ENCODE measurements at regions not wholly inside any gene's neighbourhood (a gene's known extent, or its start where the extent isn't known, plus 50 kb on each side); places are given as distances from the start of the nearest gene placed in this dataset.

- Histone ChIP-seq H3K9me3 (replicated peaks; ENCODE audit: insufficient read depth, low read length) (no peaks in the 10 kb centered on the region), H3K4me3 (ENCODE audit: low read length) (no peak overlapping the region), H4K20me1 (ENCODE audit: insufficient read depth, low read length) (no peaks in the 10 kb centered on the region), H3K36me3 (replicated peaks; ENCODE audit: insufficient read depth, low read length) (no peaks in the 10 kb centered on the region), H3K4me2 (ENCODE audit: low read depth, low read length) (no peak overlapping the region), H3K9me2 (replicated peaks; ENCODE audit: insufficient read depth, low read length) (no peaks in the 10 kb centered on the region), H3K27me3 (replicated peaks; ENCODE audit: insufficient read depth, low read length) (no peaks in the 10 kb centered on the region), H3K9ac (ENCODE audit: low read length) (no peak overlapping the region), H3K27ac (ENCODE audit: low read length) (no peak overlapping the region), H3F3A (ENCODE audit: insufficient read depth, low read length) (no peaks in the 10 kb centered on the region), H2AFZ (ENCODE audit: low read length) (no peak overlapping the region), H3K4me1 (ENCODE audit: low read length) (no peaks in the 10 kb centered on the region), H3K79me2 (ENCODE audit: low read length) (no peaks in the 10 kb centered on the region)
- DNase-seq, result no peak
- no peak for TF ChIP-seq EZH2 (optimal IDR thresholded peaks at IDR 0.05; ENCODE audit: low read depth, low read length)
- no peak for TF ChIP-seq EZH2phosphoT487 (IDR thresholded peaks at IDR 0.05; ENCODE audit: low read length)
- TF ChIP-seq CTCF (IDR thresholded peaks at IDR 0.05; ENCODE audit: low read length), result no peak
Observed at GRCh38 chr3:151935446-151935845, 62.0 kb downstream of the SUCNR1 start.

- H3K27ac ChIP-seq (ENCODE audit: low read length), result no peak overlapping the region
- H3K4me3 ChIP-seq (ENCODE audit: low read length), result no peak overlapping the region
- DNase-seq, result no peak
- no peak overlapping the region for H2AFZ ChIP-seq (ENCODE audit: low read length)
- H3F3A ChIP-seq (ENCODE audit: insufficient read depth, low read length), result no peaks in the 10 kb centered on the region
- no peaks in the 10 kb centered on the region for H3K4me1 ChIP-seq (ENCODE audit: low read length)
- no peak overlapping the region for H3K4me2 ChIP-seq (ENCODE audit: low read depth, low read length)
- H3K9me2 ChIP-seq (replicated peaks; ENCODE audit: insufficient read depth, low read length), result no peaks in the 10 kb centered on the region
- no peaks in the 10 kb centered on the region for H4K20me1 ChIP-seq (ENCODE audit: insufficient read depth, low read length)
- H3K36me3 ChIP-seq (replicated peaks; ENCODE audit: insufficient read depth, low read length), result no peaks in the 10 kb centered on the region
- H3K9ac ChIP-seq (ENCODE audit: low read length), result no peak overlapping the region
- no peaks in the 10 kb centered on the region for H3K79me2 ChIP-seq (ENCODE audit: low read length)
- TF ChIP-seq EZH2 (optimal IDR thresholded peaks at IDR 0.05; ENCODE audit: low read depth, low read length) (no peak), CTCF (IDR thresholded peaks at IDR 0.05; ENCODE audit: low read length) (no peak), EZH2phosphoT487 (IDR thresholded peaks at IDR 0.05; ENCODE audit: low read length) (no peak)
- H3K27me3 ChIP-seq (replicated peaks; ENCODE audit: insufficient read depth, low read length), result no peaks in the 10 kb centered on the region
- H3K9me3 ChIP-seq (replicated peaks; ENCODE audit: insufficient read depth, low read length), result no peaks in the 10 kb centered on the region
Observed at GRCh38 chr3:151940481-151940880, 67.0 kb downstream of the SUCNR1 start.

GRCh38 chr3:151943539-151943938, 70.1 kb downstream of the SUCNR1 start:
- Histone ChIP-seq H3K4me2 (ENCODE audit: low read depth, low read length) (no peak overlapping the region), H4K20me1 (ENCODE audit: insufficient read depth, low read length) (no peaks in the 10 kb centered on the region), H2AFZ (ENCODE audit: low read length) (no peak overlapping the region), H3K9me3 (replicated peaks; ENCODE audit: insufficient read depth, low read length) (no peaks in the 10 kb centered on the region), H3K27ac (ENCODE audit: low read length) (no peak overlapping the region), H3F3A (ENCODE audit: insufficient read depth, low read length) (no peaks in the 10 kb centered on the region), H3K4me3 (ENCODE audit: low read length) (no peak overlapping the region), H3K27me3 (replicated peaks; ENCODE audit: insufficient read depth, low read length) (no peaks in the 10 kb centered on the region), H3K9ac (ENCODE audit: low read length) (no peak overlapping the region), H3K79me2 (ENCODE audit: low read length) (no peaks in the 10 kb centered on the region), H3K9me2 (replicated peaks; ENCODE audit: insufficient read depth, low read length) (no peaks in the 10 kb centered on the region), H3K36me3 (replicated peaks; ENCODE audit: insufficient read depth, low read length) (no peaks in the 10 kb centered on the region), H3K4me1 (ENCODE audit: low read length) (no peaks in the 10 kb centered on the region)
- TF ChIP-seq EZH2 (optimal IDR thresholded peaks at IDR 0.05; ENCODE audit: low read depth, low read length) (no peak), EZH2phosphoT487 (IDR thresholded peaks at IDR 0.05; ENCODE audit: low read length) (no peak), CTCF (IDR thresholded peaks at IDR 0.05; ENCODE audit: low read length) (no peak)
- no peak for DNase-seq

All from MM.1S (cell line).